HG03378 (cell line): ENCODE measurements at regions not wholly inside any gene's neighbourhood (a gene's known extent, or its start where the extent isn't known, plus 50 kb on each side); places are given as distances from the start of the nearest gene placed in this dataset.
"Not testable (repeated sequence)": the region's sequence is repeated elsewhere in the genome, so short reads cannot be mapped to it uniquely, and the experiment has no call there.

Experiments used
- ATAC-seq: cut with Tn5 transposase; IDR thresholded peaks from one replicate; pipeline ENCODE4 v1.9.1; 2021; ENCODE audit warnings: mild to moderate bottlenecking, moderate library complexity; ENCODE audit not compliant: unreplicated experiment

DNA sequence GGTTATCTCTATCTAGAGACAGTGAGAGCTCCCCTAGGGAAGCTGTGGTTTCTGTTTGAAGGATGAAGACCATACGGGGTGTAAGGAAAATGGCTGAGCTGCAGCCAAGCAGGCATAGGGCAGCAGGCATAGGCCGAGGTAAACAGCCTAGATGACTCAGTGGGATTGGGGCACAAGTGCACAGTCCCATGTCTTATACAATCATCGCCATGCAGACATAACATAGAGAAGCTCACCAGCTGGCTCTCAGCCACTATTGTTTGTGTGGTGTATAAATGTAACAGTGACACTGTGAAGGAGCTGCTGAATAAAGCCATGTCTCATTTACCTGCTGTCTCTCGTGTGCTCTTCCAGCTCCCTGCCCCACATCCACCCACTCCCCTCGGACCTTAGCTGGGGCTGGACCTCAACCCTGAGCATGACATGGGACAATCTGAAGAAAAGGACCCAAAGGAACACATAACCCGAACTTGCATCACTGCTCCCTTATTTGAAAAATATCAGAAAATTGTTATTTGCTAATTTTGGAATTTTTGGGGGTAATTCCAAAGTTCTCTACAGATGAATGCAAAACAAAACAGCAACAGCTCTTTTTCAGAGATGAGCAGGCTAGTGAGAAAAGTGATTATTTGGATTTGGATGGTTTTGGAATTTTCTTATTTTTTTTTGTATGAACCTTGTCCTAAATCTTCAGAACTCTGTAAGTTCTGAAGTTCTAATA lies 582.7 kb downstream of the REEP3 start:
- no peak for ATAC-seq

- ATAC-seq = no peak
Measured at GRCh38 chr10:64109926-64110495, 588.8 kb downstream of the REEP3 start.

GRCh38 chr10:64112701-64113355 lies 591.6 kb downstream of the REEP3 start:
- peak; percentile 53 for ATAC-seq

DNA sequence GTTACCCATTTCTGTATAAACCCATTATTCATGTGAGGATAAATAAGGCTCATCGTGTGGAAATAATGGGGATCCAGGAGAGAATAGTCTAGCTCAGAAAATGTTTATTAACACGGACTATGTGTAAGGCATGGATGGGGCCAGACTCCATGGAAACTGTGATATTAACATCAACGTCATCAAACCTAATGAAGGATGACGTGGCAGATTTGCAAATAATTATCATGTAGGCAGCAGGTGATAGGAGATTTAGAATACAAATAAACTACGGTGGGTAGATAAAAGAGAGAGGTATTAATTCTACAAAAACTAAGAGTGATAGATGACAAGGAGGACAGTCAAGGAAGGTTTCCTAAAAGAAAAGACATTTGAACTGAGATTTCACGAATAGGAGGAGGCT lies 592.2 kb downstream of the REEP3 start:
- no peak for ATAC-seq

GRCh38 chr10:64113792-64114191 lies 592.6 kb downstream of the REEP3 start:
- ATAC-seq = no peak

DNA sequence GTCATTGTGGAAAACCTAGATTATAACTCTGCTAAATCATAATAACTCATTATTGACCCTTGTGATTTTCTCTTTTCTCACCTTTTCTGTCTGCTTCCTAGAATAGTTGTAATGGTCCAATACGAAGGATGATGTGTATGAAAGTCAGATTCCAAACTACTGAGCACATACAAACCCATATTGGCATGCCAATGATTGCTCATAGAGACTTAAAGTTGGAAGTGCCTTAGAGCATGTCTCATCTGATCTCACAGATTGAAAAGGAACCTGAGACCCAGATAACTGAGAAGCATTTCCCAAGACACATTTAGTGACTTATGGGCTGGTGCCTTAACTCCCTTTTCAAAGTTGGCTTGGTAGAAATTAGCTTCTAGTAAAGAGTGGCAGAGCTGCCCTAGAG lies 594.3 kb downstream of the REEP3 start:
- ATAC-seq = no peak

DNA sequence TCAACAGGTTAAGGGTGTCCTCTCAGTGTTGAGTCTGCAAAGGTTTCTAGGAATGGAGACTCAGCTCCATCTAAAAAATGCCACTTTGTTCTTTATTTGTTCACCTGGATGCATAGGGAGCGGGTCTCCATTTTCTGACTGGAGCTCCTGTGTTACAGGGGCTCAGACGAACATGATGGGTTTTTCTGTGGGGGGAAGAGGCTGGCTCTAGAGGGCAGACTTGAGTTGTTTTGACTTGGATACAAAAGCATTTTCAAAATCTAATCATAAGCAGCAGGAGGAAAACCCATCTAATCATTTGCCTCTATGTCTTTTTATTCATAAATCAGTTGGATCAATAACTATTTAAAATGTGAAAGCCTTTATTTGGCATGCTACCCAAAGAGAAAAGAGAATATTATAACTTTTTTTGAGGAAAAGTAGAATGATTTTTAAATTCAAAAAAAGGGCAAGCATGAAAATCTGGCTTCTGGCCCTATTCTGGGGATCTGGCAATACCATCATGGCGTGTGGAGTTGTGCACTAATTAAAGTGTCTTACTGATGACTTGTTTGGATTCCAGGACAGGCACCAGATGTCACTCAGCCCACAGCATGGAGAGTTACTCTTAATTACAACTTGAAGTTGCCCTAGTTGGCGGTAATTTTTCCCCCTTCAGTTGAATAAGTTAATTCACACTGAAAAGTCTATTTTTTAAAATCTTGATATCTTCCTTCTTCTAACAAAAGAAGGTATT lies 594.9 kb downstream of the REEP3 start:
- ATAC-seq = no peak

DNA sequence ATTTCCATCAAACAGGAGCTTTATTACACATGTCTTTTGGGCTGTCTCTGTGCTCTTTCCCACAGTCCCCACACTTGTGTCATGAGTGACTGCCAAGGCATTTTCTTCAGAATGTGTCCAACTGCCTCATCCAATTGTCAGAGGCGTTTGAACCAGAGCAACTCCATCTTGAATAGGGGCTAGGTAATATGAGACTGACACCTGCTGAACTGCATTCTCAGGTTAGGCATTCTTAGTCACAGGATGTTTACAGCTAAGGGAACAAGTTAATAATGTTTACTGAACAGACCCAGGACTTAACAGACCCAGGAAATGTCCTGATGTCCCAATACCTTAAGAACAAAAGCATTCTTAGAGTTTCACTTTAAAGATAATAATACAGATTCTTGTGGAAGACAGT lies 595.5 kb downstream of the REEP3 start:
- no peak for ATAC-seq

- ATAC-seq = no peak
Measured at GRCh38 chr10:64118736-64119135, 597.5 kb downstream of the REEP3 start.

GRCh38 chr10:64120301-64120980 lies 599.2 kb downstream of the REEP3 start:
- ATAC-seq = not testable (repeated sequence)

DNA sequence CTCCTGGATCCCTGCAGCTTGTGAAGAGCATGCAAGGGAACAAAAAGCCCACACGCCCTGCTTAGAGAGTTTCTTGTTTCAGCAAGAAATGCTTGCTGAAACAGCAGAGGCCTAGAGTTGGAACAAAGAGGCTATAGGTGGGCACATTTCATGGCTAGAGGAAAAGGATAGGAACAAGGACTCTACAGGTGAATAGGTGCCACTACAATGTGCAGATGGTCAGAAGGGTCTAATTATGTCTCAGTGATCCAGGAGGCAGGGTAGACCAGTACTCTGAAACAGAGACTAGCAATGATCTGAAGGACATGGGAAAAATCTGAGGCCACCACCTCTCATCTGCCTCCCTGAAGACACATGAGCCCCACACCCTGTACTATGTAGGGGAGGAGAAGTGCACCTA lies 609.0 kb downstream of the REEP3 start:
- ATAC-seq = no peak

- ATAC-seq = no peak
Measured at GRCh38 chr10:64134676-64135075, 613.5 kb downstream of the REEP3 start.

- no peak for ATAC-seq
Measured at GRCh38 chr10:64142395-64142794, 621.2 kb downstream of the REEP3 start.

DNA sequence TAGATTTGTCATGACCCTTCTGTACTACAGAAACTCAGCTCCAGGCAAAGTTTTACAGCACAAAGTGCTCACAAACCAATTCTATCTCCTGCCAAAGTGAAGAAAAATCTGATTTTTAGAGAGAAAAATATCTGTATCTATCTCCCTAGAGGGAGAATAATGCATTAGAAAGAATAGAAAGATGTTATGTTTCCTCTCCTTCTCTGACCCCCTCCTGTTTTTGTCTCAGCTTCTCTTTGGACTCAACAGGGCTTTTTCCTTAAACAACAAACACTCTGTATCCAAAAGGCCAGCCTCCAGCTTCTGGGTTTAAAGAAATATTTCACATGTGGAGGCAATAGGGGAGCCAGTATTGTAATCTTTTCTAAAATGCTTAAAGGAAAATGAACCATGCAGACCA lies 627.4 kb downstream of the REEP3 start:
- ATAC-seq = no peak

DNA sequence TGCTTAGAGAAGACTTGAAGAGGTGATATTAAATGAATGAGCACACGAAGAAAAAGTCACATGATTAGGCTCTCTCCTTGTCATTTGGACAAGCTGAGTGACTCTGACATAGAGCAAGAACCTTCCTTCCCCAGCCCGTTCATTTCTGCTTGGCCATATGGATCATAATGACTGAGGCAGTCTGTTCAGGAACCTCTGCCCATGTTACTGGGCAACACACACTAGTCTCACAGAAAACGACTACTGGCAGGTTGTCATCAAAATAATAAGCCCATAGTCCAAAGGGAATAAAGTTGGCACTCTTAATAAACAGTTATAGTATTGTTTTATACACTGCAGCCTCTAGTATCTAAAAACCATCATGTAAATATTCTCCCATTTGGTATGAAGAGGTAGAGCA lies 635.0 kb downstream of the REEP3 start:
- ATAC-seq = no peak

DNA sequence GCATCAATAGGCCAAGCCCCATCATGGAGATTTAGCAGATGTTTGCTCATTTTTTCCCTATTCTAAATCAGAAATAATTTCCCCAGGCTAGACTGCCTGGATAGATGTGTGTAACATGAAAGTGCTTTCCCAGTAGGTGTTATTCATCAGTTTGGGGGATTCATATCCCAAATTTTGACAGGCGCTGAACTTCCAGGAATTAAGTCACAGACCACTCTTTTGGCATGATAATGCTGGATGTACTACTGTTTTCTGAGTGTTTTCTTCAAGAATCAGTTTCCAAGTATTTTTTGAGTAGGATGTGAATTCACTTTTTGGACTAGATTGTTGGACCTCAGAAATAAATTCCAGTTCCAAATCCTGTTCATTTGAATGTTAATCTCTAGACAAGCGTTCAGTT lies 637.4 kb downstream of the REEP3 start:
- ATAC-seq = no peak

GRCh38 chr10:64159910-64160872 lies 639.0 kb downstream of the REEP3 start:
- ATAC-seq = no peak

- ATAC-seq = no peak
Measured at GRCh38 chr10:64170791-64171190, 649.6 kb downstream of the REEP3 start.

DNA sequence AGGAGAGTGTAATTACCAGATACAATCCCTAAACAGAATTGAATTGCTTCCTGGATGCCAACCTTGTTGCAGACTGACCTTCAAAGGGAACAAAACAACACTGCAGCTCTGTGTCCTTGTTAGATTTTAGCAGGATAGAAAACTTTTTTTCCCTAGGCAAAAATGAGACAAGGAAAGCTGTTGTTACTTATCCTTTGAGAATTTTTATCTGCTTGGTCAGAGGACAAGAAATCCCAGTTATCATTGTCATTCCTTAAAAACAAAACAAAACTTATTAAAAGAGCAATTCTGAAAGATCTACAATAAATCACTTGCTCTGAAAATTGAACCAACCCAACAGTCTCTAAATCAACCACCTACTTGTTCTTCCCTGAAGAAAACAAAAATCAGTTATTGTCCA lies 652.6 kb downstream of the REEP3 start:
- ATAC-seq = no peak

DNA sequence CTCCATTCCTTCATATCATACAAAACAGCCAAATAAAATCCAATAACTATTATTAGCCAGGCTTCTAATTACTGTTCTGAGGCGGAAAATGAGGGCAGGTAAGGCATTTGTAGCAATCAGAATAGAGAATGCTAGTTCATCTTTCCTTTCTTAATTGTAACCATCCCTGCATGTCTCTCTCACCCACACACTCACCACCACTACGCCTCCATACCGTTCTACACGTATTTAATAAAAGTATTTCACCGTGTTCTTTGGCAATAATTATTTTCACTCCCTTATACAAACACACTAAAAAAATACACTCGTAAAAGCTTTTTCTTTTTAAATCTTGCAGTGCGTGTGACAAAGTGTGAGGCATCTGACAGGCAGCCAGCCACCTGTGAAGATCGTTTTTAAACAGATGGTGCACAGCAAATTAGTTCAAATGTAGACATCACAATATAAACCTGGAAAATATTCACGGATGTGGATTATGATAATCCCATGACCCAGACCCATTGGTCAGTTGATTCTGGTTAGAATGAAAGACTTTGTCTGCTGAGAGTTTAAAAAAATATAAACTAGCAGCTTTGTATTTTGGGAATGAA lies 653.6 kb downstream of the REEP3 start:
- ATAC-seq = no peak
